NCI-H2227 treated with DMSO at 0.1 percent for 48 hours (cell line): ENCODE measurements at regions not wholly inside any gene's neighbourhood (a gene's known extent, or its start where the extent isn't known, plus 50 kb on each side); places are given as distances from the start of the nearest gene placed in this dataset.

Experiments used
- DNase-seq: peaks from one replicate; lab custom pipeline; 2025; lab: John Stamatoyannopoulos, UW

DNA sequence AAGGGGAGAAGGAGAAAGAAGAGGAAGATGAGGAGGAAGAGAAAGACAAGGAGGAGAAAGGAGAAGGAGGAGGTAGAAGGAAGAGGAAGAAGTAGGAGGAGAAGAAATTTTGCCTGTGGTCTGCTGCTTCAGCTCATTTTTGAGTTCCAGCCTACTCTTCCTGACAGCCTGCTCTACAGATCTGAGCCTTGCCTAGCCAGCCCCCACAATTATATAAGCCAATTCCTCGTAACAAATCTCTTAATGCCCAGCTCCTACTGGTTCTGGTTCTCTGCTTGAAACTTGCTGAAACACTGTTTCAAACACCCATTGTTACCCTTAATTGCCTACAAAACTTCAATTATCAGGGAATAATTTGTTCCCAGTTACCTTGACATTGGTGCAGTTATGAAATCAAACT lies 1014.2 kb upstream of the CELF4 start:
- DNase-seq = no peak

GRCh38 chr18:38576916-38577315 lies 1011.3 kb upstream of the CELF4 start:
- DNase-seq = no peak

GRCh38 chr18:38576349-38576748 lies 1010.8 kb upstream of the CELF4 start:
- DNase-seq = no peak

GRCh38 chr18:38575648-38576047 lies 1010.0 kb upstream of the CELF4 start:
- no peak for DNase-seq

GRCh38 chr18:38575023-38575422 lies 1009.4 kb upstream of the CELF4 start:
- no peak for DNase-seq

DNA sequence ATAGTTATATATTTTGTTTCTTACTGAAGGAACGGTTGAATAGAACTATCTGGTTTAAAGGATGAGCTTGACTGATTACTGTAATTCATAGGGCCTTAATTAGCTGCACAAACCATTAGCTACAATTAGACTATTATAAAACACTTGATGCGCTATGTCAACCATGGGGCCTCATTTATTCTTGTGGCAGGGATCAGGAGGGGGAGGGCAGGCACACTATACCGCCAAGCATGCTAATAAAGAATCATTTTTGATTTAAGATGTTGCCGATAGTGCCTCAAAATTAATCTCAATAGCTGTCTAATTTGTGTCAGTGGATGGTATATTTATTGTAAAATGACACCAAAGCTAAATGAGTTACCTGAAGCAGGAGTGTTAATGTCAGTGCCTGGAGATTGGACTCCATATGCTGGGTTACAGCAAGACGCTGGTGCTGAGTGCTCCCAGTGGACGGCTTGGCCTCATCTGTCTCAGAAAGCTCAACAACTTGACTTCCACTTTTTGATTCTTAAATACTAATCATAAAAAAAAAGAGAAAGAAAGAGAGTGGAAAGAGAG lies 1007.0 kb upstream of the CELF4 start:
- DNase-seq = no peak

- no peak for DNase-seq
Observed at GRCh38 chr18:38571651-38572050, 1006.1 kb upstream of the CELF4 start.

DNA sequence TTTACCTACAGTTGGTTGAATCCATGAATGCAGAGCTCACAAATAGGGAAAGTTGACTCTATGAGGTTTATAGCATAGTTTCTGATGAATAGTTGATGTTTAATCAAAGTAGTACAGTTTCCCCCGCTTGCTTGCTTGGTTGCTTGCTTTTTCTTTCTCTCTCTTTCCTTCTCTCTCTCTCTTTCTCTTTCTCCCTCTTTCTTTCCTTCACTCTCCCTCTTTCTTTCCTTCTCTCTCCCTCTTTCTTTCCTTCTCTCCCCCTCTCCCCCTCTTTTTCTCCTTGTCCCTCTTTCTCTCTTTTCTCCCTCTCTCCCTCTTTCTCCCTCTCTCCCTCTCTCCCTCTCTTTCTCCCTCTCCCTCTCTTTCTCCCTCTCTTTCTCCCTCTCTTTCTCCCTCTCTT lies 999.9 kb upstream of the CELF4 start:
- DNase-seq = no peak

GRCh38 chr18:38563396-38563980 lies 997.9 kb upstream of the CELF4 start:
- no peak for DNase-seq

- DNase-seq = no peak
Observed at GRCh38 chr18:38557006-38557405, 991.4 kb upstream of the CELF4 start.

GRCh38 chr18:38552732-38553321 lies 987.2 kb upstream of the CELF4 start:
- no peak for DNase-seq

- no peak for DNase-seq
Observed at GRCh38 chr18:38551881-38552280, 986.3 kb upstream of the CELF4 start.

GRCh38 chr18:38545071-38545470 lies 979.5 kb upstream of the CELF4 start:
- DNase-seq = no peak

- DNase-seq = no peak
Observed at GRCh38 chr18:38539856-38540255, 974.3 kb upstream of the CELF4 start.

DNA sequence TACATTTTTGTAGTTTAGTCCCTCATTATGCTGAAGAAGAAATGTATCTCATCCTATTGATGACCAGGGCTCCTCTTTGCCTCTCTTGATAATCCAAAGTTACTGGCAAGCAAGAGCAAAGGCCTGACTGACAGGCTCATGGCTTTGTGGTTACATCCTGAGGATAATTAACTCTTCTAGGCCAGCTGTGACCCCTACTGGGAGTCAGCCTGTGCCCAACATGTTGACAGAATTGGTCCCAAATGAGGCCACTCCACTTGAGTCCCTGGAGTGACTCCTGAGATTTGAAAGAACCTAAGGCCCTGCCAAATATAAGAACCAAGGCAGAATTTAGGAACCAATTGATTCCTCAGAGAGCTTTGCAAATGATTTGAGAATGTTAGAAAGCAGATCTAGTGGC lies 973.8 kb upstream of the CELF4 start:
- no peak for DNase-seq

- DNase-seq = no peak
Observed at GRCh38 chr18:38534073-38534472, 968.5 kb upstream of the CELF4 start.

- DNase-seq = no peak
Observed at GRCh38 chr18:38526922-38527321, 961.3 kb upstream of the CELF4 start.

- DNase-seq = no peak
Observed at GRCh38 chr18:38525039-38525438, 959.4 kb upstream of the CELF4 start.

GRCh38 chr18:38520786-38521185 lies 955.2 kb upstream of the CELF4 start:
- no peak for DNase-seq

DNA sequence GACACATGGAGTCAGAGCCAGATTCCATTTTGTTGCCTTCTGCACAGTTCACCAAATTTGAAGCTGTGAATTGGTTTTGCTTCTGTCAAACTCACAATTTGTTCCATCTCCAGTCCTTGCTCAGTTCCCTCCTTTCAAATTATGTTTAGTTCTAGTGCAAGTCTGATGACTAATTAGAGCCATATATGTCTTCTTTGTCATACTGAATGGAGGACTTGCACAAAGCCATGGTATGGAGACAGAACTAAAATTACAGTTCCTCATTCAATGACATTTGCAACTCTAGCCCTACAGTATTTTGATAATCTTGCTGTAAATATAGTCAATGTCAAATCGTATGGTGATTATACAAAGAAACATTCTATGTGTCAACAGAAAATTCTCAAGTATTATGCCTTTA lies 936.9 kb upstream of the CELF4 start:
- DNase-seq = no peak

DNA sequence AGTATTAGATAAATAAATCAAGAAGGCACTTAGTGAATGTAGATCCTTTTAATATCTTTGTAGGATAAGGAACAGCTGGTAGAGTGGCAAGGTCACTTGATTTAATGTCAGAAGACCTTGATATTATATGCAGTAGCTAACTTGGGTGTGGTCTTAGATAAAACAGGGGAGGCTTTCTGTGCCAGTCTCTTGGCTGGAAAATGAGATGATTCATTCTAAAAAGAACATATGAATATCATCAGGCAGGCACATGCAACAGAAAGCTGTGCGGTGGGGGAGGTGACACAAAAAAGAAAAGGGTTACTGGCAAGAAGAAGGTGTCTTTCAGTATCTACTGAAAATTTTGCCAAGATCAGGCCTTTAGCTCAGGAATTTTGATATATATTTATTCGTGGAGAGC lies 931.7 kb upstream of the CELF4 start:
- no peak for DNase-seq

DNA sequence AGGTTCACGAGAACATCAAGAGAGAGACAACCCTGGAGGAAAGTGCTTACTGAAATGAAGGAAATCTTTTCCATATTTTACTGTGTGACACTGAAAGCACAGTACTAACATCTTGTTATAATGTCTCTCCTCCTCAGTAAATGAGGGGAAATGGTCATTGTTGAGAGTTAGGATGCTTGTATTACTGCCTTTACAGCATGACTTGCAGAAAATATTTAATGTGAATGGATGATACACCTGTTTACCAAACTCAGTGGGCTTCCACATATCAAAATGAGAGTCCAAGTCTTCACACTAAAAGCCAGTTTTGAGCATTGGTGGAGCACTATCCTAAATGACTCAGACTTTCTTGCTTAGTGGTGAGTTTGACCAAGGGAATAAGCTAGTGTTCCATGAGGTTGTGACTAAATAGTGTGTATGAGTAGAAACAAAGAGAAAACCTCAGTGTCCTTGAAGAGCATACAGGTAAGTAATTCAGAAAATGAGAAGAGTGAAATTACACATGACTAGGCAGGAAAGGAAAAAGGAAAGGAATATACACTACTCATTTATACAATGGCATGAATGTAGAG lies 930.7 kb upstream of the CELF4 start:
- no peak for DNase-seq

DNA sequence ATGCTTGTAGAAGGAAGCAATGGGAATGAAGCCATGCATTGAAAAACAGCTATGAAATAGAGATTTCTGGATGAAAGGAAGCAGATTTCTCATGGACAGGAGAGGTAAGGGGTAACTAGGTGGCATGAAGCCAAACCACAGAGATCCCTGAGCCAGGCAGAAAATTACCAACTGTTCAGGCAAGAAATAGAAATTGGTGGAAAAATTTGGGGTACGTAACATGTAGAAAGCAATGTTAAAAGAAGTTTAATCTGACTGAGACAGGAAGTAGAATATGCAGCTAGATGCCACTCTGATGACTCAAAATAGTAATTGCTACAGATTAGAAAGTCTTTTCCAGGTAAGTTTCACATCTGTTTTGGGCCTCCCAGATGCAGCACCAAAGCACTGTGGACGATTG lies 928.5 kb upstream of the CELF4 start:
- DNase-seq = no peak

- DNase-seq = no peak
Observed at GRCh38 chr18:38491195-38491594, 925.6 kb upstream of the CELF4 start.
